HG03097 (cell line): ENCODE measurements at regions not wholly inside any gene's neighbourhood (a gene's known extent, or its start where the extent isn't known, plus 50 kb on each side); places are given as distances from the start of the nearest gene placed in this dataset.

ENCODE experiments used
- ATAC-seq: cut with Tn5 transposase; IDR thresholded peaks from one replicate; pipeline ENCODE4 v1.9.1; 2021; ENCODE audit not compliant: unreplicated experiment, low FRiP score

DNA sequence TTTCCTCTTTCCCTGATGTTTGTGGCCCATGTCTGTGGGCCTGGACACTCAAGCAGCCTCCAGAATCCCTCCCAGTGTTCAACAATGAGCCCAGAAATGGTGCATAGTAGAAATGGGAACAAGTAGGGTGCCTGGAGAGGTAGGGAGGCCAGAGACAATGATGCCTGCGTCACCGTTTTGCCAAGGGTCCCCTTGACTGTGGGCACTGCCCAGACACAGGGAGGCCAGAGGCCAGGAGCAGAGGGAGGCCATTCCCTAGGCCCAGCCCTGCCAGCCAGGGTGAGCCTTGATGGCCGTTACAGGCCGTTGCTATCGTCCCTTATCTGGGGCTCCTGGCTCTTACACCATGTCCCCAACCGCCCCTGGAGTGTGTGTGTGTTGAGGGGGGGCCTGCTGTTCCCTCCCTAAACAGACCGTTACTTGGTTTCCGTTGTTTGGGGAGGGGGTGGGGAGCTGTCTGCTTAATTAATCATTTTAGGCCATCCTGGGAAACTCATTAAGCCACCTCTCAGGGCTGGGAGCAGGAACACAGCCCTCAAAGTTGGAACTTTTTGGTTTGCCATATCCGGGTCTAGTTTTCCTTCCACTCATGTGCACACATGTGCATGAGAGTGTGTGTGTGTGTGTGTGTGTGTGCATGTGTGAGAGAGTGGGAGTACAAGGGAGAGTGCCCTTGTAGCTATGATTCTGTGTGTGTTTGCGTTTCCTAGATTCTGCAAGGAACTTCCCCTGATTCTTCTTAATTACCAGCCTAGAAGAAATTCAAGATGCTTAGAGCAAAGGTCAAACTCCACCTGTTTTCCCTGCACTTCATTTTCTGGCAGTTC lies 135.2 kb upstream of the HAAO start:
- no peak for ATAC-seq

DNA sequence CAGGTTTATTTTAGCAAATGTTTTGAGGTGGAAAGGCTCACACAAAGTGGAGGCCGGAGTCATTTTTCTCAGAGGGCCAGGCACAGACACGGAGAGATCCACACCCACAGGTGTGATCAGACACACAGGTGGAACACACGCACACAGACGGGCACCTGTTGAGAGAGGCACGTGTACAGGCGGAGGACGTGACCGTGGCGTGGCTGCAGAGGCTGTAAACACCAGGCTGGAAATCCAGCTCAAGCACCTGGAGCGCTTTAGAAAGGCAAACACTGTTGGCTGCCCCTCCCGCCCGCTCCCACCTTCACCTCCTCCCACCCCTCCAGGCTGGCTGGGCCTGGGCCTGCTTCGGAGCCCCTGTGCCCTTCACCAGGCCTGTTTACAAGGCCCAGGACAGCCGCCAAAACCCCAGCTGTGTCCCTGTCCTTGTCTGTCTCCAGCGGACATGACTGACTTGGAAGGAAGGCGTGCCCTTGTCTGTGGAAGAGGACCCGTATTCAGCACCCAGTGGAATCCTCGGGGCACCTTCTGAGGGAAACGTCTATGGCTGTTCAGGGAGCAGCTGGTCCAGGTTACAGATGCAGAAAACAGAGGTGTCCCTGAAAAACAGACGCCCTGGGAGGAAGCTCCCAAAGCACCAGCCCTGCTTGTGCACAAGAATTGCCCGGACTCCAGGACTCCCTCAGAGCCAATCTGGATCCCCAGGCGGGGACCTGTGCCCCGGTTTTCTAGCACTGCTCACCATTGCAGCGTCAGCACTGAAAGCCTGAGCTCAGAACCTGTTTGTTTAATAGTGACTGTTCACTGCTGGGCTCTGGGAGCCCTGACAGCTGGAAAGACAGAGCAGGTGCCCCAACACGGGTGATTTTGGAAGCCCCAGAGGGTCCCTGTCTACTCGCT lies 134.3 kb upstream of the HAAO start:
- no peak for ATAC-seq

DNA sequence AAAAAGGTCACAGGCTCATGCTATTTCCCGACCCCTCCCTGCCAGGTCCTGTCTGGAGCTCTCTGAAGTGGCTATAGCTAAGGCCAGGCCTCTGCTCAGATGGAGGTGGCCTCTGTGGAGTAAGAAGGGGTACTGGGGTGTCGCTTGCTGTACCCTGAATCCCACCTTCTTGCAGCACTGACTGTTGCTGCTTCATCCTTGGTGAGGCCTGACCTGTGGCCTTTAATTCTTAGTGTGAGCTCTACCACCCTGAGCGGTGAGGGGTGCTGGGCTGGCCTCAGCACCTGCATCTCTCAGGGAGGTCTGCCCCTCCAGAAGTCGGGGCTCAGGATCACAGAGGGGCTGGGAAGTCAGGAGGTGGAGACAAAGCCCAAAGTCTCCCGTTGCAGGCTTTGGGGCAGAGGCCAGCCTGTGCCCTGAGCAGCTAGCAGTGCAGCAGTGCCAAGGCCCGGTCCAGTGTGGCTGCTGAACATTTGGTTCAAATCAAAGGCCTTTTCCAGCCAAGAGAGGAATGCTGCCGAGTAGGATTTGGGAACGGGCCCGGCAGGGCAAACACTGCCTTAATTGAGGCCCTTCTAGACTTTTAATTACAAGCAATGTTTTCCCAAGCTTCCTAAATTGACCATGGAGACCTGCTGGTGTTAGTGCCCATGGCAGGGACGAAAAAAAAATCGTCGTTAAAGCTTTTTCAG lies 133.5 kb upstream of the HAAO start:
- ATAC-seq = no peak

DNA sequence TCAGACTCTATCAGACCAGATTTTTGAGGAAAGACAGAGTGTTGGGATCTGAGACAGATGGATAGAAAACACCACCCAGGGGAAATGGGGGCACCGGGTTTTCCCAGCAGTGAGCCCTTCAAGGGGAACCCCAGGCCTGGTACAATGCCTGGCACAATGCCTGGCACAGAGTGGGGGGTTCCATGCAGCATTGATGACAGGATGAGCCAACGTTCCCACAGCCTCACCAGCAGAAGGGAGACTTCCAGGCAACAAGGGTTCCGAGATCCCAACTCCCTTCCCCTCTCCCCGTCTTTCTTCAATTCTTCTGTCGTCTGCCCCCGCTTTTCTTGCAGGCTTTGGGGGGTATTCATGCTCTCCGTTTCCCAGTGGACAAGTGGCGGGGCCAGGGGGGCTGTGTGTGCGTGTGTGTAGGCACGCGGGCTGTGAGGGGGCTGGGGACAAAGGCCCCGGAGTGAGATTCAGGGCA lies 132.1 kb upstream of the HAAO start:
- ATAC-seq = no peak

DNA sequence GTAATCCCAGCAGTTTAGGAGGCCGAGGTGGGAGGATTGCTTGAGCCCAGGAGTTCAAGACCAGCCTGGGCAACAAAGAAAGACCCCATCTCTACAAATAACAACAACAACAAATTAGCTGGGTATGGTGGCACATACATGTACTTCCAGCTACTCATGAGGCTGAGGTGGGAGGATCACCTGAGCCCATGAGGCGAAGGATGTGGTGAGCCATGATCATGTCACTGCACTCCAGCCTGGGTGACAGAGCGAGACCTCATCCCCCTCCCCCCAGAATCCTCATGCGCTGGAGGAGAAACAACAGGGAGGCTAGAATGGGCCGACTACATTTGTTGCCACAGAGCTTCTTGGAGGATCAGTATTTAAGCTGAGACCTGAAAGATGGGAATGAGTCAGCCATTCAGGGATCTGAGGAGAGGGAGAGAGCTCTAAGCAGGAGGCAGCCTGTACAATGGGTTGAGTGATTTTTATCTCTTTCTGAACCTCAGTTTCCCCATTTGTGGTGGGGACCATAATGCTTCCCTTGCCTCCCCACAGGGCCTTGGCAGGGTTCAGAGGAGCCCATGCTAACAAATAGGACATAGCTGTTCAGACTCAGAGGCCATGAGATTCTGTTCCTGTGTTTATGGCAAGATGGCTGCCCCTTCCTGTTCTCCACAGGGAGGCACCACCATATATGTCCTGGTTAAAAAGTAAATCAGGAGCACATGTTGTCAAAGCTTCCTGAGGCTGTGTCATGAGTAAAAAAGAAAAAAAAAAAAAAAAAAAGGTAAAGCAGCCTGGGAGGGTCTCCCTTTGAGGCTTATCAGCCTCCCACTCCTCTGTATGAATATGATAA lies 131.4 kb upstream of the HAAO start:
- no peak for ATAC-seq

DNA sequence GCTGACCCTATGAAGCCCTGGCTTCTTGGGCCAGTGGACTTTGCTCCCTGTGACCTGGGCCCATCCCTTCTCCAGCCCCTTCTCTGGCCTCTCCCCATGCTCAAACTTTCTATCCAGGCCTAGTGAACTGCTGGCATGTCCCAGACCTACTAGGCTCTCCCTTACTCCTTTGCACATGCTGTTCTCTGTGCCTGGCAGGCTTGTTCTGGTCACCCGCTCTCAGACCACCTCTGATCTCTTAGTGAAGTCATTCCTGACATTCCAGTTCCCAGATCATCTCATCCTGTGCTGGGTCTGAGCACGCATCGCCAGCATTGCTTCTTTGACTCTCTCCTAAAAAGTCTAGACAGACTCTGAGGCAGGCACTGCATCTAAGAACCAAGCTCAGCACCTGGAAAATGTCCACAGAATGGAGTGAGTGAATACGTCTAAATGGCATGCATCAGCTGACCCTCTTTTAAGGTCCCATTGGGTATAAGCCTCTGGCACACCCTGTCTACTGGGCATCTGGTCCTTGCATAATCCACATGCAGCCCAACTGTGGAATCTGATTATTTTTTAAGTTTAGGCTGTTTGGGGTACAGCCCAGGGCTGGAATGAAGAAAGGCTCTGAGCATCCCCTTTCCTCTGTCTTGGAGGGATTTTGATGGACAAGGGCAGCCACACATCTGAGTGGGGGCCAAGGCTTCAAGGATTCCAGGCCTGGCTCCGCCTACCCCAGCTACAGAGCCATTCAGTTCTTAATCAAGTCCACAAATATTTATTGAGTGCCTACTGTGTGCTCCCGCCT lies 130.6 kb upstream of the HAAO start:
- no peak for ATAC-seq

DNA sequence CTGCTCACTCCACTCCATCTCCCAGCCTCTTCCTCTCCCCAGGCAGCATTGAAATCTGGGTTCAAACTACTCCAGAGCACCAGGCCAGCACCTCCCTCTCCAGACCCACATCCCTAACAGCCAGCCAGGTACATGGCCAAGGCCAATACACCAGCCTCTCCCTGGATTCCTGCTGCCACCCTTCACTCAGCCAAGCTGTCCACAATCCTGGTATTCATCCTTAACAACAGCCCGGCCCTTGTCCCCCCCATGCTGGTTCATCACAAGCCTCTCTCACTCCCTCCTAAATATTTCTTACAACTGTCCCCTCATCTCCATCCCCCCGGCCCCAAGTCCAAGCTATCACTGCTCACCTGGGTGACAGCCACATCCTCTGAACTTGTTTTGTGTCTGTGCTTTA lies 129.9 kb upstream of the HAAO start:
- ATAC-seq = no peak

DNA sequence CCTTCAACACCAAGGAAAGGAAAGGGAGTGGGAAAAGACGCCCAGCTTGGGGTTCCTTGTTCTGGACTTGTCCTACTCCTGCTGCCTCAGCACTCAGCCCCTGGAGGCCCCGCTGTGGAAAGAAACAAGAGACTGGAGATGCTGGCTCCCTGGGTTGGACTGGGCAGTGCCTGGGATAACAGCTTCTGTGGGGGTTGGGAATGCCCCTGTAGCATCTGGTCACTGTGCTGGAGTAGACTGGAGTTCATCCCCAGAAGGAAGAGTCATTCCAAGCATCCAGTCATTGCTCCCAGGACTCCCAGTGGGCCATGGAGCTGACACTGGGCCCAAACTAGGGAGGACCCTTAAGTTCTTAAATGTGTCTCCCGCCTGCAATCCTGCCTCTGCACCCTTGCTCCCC lies 129.3 kb upstream of the HAAO start:
- no peak for ATAC-seq

DNA sequence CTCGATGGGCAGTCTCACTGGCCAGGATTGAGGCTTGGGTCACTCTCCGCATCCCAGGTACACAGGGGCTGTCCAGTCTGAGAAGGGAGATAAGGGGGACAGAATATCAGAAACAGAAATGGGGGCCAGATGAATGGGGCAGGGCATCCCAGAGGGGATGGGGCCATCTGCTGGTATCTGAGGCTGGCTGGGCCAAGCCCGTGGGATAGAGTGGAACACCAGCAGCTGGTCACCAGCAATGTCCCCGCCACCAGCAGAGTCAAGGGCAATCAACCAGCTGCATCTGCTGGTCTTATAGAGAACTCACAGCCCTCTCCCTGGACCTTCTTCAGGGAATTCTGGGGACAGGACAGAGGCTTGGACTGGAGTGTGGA lies 128.8 kb upstream of the HAAO start:
- ATAC-seq = no peak

DNA sequence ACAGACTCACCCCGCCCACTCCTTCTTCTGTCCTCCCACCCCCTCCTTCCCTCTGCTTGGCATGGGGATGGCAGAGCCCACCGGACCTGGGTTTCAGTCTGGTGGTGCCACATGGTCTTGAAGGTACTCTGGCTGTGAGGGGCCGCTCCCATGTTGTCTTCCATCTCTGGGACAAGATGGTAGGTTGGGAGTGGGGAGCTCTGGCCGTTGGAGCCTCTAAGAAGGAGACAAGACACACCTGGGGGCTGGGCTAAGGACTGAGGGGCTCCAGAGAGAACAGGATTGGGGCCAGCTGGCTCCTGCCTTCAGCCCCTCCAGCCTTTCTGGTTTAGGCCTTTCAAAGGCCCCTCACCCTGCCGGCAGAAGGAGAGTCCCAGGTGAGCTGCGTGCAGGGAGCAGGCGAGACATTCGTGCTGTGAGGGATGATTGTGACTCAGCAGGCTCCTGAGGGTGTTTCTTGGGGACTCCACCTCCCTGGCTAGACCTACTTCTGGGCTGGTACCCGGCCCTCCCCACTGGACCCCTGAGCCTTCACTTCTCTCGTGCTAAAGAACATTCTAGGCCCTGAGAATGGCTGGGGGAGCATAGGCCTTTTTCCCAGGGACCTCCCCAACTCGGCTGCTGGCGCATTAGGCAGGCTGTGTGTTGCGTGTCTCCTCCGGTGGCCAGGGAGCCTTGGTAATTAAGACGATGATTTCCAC lies 128.2 kb upstream of the HAAO start:
- no peak for ATAC-seq

DNA sequence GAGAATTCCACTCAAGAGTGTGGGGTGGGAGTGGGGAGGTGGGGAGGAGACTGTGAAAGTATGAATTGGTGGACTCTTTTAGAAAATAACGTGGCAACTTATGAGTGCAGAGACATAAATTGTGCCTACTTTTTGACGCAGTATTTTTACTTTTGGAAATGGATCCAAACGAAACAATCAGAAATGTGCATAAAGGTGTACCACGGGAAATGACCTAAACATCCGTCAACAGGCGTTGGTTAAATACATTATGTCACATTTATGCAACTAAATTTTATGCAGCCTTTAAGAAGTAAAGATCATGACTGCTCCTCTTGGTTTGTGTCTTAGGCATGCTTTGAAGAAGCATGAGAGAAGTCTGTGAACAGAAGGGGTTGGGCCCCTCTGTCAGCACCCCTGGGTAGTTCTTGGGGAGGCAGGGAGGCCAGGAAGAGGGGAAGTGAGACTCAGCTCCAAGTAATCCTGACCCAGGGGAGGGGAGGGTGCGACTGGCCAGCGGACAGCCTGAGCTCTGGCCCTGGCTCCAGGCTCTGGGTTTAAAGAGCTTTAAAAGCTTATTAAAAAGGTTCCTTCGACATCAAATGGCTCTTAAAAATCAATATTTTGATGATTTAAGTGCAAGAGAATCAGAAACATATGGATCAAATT lies 126.4 kb upstream of the HAAO start:
- ATAC-seq = no peak

DNA sequence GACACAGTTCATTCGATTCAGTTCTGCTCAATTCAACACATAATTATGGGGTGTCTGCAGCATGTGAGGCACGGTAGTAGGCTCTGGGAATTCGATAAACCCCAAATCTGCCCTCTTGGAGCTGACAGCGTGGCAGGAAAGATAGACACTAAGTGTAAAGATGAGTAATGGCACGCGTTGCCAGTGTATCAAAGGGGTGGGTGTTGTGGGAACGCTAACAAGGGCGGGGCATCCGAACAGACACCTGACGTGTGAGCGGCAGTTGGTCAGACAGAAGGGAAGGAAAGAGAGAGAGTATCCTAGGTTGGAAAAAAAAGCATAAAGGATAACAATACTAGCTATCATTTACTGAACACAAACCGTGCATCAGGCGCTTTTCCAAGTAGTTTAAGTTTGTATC lies 125.7 kb upstream of the HAAO start:
- no peak for ATAC-seq

DNA sequence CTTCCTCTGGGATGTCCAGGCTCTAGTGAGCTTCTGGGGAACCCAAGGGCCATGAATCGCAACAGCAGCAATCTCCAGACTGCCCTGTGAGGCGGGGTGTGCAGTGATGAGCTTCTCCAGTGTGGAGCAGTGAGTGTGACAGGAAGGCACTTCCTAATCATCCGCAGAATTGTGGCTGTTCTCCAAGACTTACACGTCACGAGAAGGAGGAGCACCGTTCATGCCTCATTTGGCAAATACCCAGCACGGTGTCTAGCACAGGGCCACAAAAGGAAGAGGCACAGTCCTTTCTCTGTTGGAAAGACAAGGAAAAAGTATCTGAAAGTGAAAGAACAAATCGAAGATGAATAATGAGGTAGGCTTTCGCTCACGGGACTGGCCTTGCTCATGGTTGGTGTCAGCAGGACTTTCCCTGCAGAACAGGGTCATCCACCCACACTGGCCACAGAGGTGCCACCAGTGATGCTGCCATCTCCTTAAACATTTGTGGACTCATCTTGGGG lies 125.1 kb upstream of the HAAO start:
- no peak for ATAC-seq

DNA sequence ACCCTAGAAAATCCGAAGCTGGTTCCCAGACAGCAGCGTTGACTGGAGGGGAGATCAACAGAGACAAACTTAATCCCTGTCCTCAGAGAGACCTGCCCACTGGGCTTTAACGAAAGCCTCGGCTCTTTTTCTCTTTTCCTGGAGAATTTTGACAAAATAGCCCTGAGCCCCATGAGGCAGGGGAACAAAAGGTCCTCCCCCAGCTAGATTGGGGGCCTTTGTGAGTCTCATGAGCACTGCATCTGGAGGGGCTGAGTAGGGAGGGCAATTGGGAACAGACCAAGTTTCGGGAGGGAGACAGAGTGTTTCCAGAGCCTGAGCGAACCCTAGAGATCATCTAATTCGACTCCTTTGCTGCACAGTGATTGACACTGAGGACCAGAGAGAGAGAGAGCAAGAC lies 123.9 kb upstream of the HAAO start:
- no peak for ATAC-seq

DNA sequence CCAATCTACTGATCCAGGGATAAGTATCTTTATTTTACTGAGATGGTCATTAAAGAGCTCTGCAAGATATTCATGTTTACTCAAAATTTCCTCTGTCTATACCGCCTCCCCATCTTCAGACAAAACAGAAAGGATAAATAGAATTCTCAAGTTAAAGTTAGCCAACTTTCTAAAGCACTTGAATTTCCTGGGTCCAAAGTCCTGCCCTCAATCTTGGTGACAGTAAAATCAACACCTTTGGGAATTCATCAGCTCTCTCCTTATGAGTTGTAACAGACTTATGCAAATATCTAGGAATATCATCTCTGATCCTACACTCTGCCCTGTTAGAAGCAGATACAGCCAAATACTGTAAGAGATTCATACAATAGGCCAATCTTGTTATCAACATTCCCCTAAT lies 122.5 kb upstream of the HAAO start:
- ATAC-seq = no peak

DNA sequence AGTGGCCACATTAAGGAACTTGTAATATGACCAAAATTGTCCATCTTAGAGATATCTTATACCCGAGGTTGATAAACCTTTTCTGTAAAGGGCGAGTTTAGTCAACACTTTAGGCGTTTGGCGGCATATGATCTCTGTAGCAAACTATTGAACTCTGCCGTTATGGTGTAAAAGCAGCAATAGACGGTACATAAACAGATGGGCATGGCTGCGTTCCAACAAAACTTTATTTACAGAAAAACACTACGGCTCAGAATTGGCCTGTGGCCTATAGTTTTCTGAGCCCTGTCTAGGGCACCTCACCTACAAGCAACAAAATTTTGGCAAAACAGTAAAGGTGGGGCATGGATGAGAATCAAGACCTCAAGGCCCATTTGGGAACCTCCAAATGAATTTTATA lies 121.9 kb upstream of the HAAO start:
- no peak for ATAC-seq

DNA sequence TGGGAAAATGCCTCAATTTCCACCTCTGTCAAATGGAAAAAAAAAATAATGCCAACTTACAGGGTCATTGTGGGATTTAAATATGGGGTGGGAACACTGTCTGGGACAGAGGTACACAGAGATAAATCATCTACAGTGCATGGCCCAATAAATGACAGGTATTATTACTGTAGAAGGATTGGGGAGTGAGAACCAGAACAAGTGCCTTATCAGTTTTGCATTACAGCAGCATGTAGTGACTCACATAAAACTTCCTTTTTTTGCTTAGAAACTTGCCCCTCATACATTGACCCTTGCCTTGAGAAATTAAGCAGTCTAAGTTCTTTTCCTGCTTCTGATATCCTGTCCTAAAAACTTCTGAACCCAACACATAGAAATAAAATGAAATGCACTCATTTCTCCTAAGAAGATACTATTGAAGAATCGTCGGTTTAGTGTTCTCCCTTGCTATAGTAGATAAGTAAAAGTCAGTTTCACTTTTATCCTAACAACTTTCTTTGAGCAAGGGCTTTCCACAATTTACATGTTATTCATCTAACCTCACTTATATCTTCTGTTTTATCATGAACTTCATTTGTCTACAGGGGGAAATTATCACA lies 121.0 kb upstream of the HAAO start:
- ATAC-seq = no peak
